ENCODE measurements at regions not wholly inside any gene's neighbourhood (a gene's known extent, or its start where the extent isn't known, plus 50 kb on each side); places are given as distances from the start of the nearest gene placed in this dataset.
"Not testable (repeated sequence)": the region's sequence is repeated elsewhere in the genome, so short reads cannot be mapped to it uniquely, and the experiment has no call there.

- no peak for DNase-seq (ENCODE audit: low read depth)
Observed at GRCh38 chr10:71084061-71084817, 128.1 kb upstream of the UNC5B start.

- no peak for DNase-seq (ENCODE audit: low read depth)
Observed at GRCh38 chr10:71084818-71085126, 127.6 kb upstream of the UNC5B start.

- no peak for DNase-seq (ENCODE audit: low read depth)
Observed at GRCh38 chr10:71085689-71086438, 126.5 kb upstream of the UNC5B start.

GRCh38 chr10:71086439-71087080 lies 125.8 kb upstream of the UNC5B start:
- no peak for DNase-seq (ENCODE audit: low read depth)

- no peak for DNase-seq (ENCODE audit: low read depth)
Observed at GRCh38 chr10:71087622-71088021, 124.7 kb upstream of the UNC5B start.

- DNase-seq (ENCODE audit: low read depth): no peak
Observed at GRCh38 chr10:71088054-71088453, 124.3 kb upstream of the UNC5B start.

GRCh38 chr10:71088578-71088977 lies 123.8 kb upstream of the UNC5B start:
- DNase-seq (ENCODE audit: low read depth): not testable (repeated sequence)

GRCh38 chr10:71089162-71089561 lies 123.2 kb upstream of the UNC5B start:
- DNase-seq (ENCODE audit: low read depth): no peak

- DNase-seq (ENCODE audit: low read depth): no peak
Observed at GRCh38 chr10:71090330-71090729, 122.0 kb upstream of the UNC5B start.

- no peak for DNase-seq (ENCODE audit: low read depth)
Observed at GRCh38 chr10:71090801-71091200, 121.6 kb upstream of the UNC5B start.

- no peak for DNase-seq (ENCODE audit: low read depth)
Observed at GRCh38 chr10:71092812-71093401, 119.5 kb upstream of the UNC5B start.

GRCh38 chr10:71093531-71093930 lies 118.8 kb upstream of the UNC5B start:
- DNase-seq (ENCODE audit: low read depth): no peak

- no peak for DNase-seq (ENCODE audit: low read depth)
Observed at GRCh38 chr10:71094712-71095390, 117.5 kb upstream of the UNC5B start.

- no peak for DNase-seq (ENCODE audit: low read depth)
Observed at GRCh38 chr10:71099731-71100361, 112.5 kb upstream of the UNC5B start.

- no peak for DNase-seq (ENCODE audit: low read depth)
Observed at GRCh38 chr10:71103961-71104360, 108.4 kb upstream of the UNC5B start.

- DNase-seq (ENCODE audit: low read depth): not testable (repeated sequence)
Observed at GRCh38 chr10:71106151-71106550, 106.2 kb upstream of the UNC5B start.

- DNase-seq (ENCODE audit: low read depth): not testable (repeated sequence)
Observed at GRCh38 chr10:71107117-71107516, 105.3 kb upstream of the UNC5B start.

GRCh38 chr10:71108042-71108441 lies 104.3 kb upstream of the UNC5B start:
- DNase-seq (ENCODE audit: low read depth): not testable (repeated sequence)

GRCh38 chr10:71112138-71112785 lies 100.1 kb upstream of the UNC5B start:
- DNase-seq (ENCODE audit: low read depth): no peak

GRCh38 chr10:71116426-71116825 lies 95.9 kb upstream of the UNC5B start:
- no peak for DNase-seq (ENCODE audit: low read depth)

GRCh38 chr10:71117589-71117988 lies 94.8 kb upstream of the UNC5B start:
- not testable (repeated sequence) for DNase-seq (ENCODE audit: low read depth)
